ENCODE measurements at regions not wholly inside any gene's neighbourhood (a gene's known extent, or its start where the extent isn't known, plus 50 kb on each side); places are given as distances from the start of the nearest gene placed in this dataset.

- TF ChIP-seq, protein P1, sequence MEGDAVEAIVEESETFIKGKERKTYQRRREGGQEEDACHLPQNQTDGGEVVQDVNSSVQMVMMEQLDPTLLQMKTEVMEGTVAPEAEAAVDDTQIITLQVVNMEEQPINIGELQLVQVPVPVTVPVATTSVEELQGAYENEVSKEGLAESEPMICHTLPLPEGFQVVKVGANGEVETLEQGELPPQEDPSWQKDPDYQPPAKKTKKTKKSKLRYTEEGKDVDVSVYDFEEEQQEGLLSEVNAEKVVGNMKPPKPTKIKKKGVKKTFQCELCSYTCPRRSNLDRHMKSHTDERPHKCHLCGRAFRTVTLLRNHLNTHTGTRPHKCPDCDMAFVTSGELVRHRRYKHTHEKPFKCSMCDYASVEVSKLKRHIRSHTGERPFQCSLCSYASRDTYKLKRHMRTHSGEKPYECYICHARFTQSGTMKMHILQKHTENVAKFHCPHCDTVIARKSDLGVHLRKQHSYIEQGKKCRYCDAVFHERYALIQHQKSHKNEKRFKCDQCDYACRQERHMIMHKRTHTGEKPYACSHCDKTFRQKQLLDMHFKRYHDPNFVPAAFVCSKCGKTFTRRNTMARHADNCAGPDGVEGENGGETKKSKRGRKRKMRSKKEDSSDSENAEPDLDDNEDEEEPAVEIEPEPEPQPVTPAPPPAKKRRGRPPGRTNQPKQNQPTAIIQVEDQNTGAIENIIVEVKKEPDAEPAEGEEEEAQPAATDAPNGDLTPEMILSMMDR (IDR thresholded peaks at IDR 0.05; ENCODE audit: poor library complexity) = no peak
- TF ChIP-seq EZH2phosphoT487 (IDR thresholded peaks at IDR 0.05; ENCODE audit: low read depth, severe bottlenecking, unreplicated experiment) = no peak
Observed at GRCh38 chr15:60243769-60244168, 154.0 kb downstream of the ANXA2 start.

All from hepatocyte (in vitro differentiated cells).